HCT116 (cell line): ENCODE measurements at regions not wholly inside any gene's neighbourhood (a gene's known extent, or its start where the extent isn't known, plus 50 kb on each side); places are given as distances from the start of the nearest gene placed in this dataset.

ENCODE experiments used
- ATAC-seq: fragments of 200-7000 bp; cut with Tn5 transposase; 2 replicates; pipeline ENCODE4 v1.9.1; 2020; ENCODE audit warnings: mild to moderate bottlenecking, moderate library complexity
- BruUV-seq: library from RNA; stranded (reverse); fragments of 400-500 nt; replicated peaks from 2 replicates; lab custom pipeline; 2021; lab: Mats Ljungman, UMichigan
- CTCF ChIA-PET: fragments of 300-600 bp; sonication (Branson Sonifier 250); formaldehyde crosslinking; loops from one replicate; lab custom pipeline; 2021; ENCODE audit warnings: antibody characterized with exemption; lab: Charles Lee
- POLR2A ChIA-PET: fragments of 300-600, 350-600 bp; sonication (Branson Sonifier 250); formaldehyde crosslinking; loops from one replicate; lab custom pipeline; 2021; ENCODE audit warnings: antibody characterized with exemption; lab: Charles Lee
- RAD21 ChIA-PET, 2 experiments: fragments of 300-600 bp; sonication (Branson Sonifier 250); formaldehyde crosslinking; loops; one replicate each; lab custom pipeline; 2023; ENCODE audit warnings: low total read pairs in 2 of 2; ENCODE audit not compliant: uncharacterized antibody in 2 of 2, unreplicated experiment in 2 of 2, low non-redundant PET in 1 of 2; lab: Charles Lee
- DNase-seq: peaks from one replicate; pipeline ENCODE4 v3.0.0-alpha.2; 2010; ENCODE audit warnings: low read depth, low spot score
- H2AFZ ChIP-seq: fragments of 200-600 bp; shearing (Covaris generic), sonication (generic); 2 replicates; pipeline ENCODE4 v1.6.1; 2017; ENCODE audit warnings: low read depth, mixed run types, mixed read lengths, antibody characterized with exemption, low read length; ENCODE audit not compliant: poor library complexity, severe bottlenecking
- H3K27ac ChIP-seq: 2 replicates; pipeline ENCODE4 v1.5.1; 2012; ENCODE audit warnings: low read depth, low read length
- H3K27me3 ChIP-seq: fragments of 200-600 bp; sonication (generic); 2 replicates; pipeline ENCODE4 v1.6.1; 2016; ENCODE audit warnings: mixed run types, low read length, mixed read lengths; ENCODE audit not compliant: insufficient read depth
- H3K36me3 ChIP-seq, 2 experiments: fragments of 200-500 bp in 1 of 2; fragments of 200-600 bp in 1 of 2; sonication (Bioruptor generic) in 1 of 2; sonication (generic) in 1 of 2; 2 replicates each; pipeline versions ENCODE4 v1.5.1 to v1.6.1; 2014 to 2016; ENCODE audit warnings: low read length in 2 of 2, inconsistent platforms in 1 of 2, mixed read lengths in 1 of 2, mixed run types in 1 of 2; ENCODE audit not compliant: insufficient read depth in 2 of 2, control insufficient read depth in 1 of 2
- H3K4me1 ChIP-seq, 2 experiments: fragments of 200-600 bp in 1 of 2; sonication (generic) in 1 of 2; 2 replicates each; pipeline versions ENCODE4 v1.5.1 to v1.6.1; 2012 to 2017; ENCODE audit warnings: low read length in 2 of 2, inconsistent platforms in 1 of 2, mild to moderate bottlenecking in 1 of 2, mixed read lengths in 1 of 2, mixed run types in 1 of 2, moderate library complexity in 1 of 2; ENCODE audit not compliant: insufficient read depth in 2 of 2, control insufficient read depth in 1 of 2
- H3K4me2 ChIP-seq: fragments of 200-600 bp; sonication (generic); 2 replicates; pipeline ENCODE4 v1.6.1; 2017; ENCODE audit warnings: mixed run types, low read length, mixed read lengths
- H3K4me3 ChIP-seq, 2 experiments: fragments of 200-600 bp in 1 of 2; sonication (generic) in 1 of 2; replicated peaks in 1 of 2; 2 replicates each; pipeline ENCODE4 v1.5.1; 2011 to 2016; ENCODE audit warnings: low read length in 2 of 2, control low read depth in 1 of 2, low read depth in 1 of 2, mild to moderate bottlenecking in 1 of 2, mixed read lengths in 1 of 2, mixed run types in 1 of 2
- H3K79me2 ChIP-seq: fragments of 200-600 bp; sonication (generic); 2 replicates; pipeline ENCODE4 v1.6.1; 2017; ENCODE audit warnings: mild to moderate bottlenecking, mixed run types, low read length, moderate library complexity, mixed read lengths; ENCODE audit not compliant: insufficient read depth
- H3K9ac ChIP-seq: fragments of 200-600 bp; sonication (generic); 2 replicates; pipeline ENCODE4 v1.6.1; 2016; ENCODE audit warnings: low read length, mixed read lengths
- H3K9me2 ChIP-seq: fragments of 200-600 bp; sonication (generic), shearing (Covaris generic); 2 replicates; pipeline ENCODE4 v1.6.1; 2017; ENCODE audit warnings: mixed run types, mild to moderate bottlenecking, moderate library complexity; ENCODE audit not compliant: insufficient read depth
- H3K9me3 ChIP-seq, 2 experiments: fragments of 200-500 bp in 1 of 2; fragments of 200-600 bp in 1 of 2; sonication (Bioruptor generic) in 1 of 2; sonication (generic) in 1 of 2; 2 replicates each; pipeline ENCODE4 v1.6.1; 2014 to 2017; ENCODE audit warnings: low read length in 2 of 2, mixed read lengths in 2 of 2, inconsistent platforms in 1 of 2, low read depth in 1 of 2, mild to moderate bottlenecking in 1 of 2, mixed run types in 1 of 2, moderate library complexity in 1 of 2; ENCODE audit not compliant: control insufficient read depth in 1 of 2, insufficient read depth in 1 of 2
- H4K20me1 ChIP-seq: fragments of 200-600 bp; sonication (generic), shearing (Covaris generic); 2 replicates; pipeline ENCODE4 v1.6.1; 2017; ENCODE audit warnings: mixed run types, mild to moderate bottlenecking, moderate library complexity; ENCODE audit not compliant: insufficient read depth
- CBX3 ChIP-seq: IDR thresholded peaks from 2 replicates; pipeline ENCODE4 v1.6.1; 2012; ENCODE audit warnings: low read depth
- CEBPB ChIP-seq: IDR thresholded peaks from 2 replicates; pipeline ENCODE4 v1.6.1; 2012; ENCODE audit warnings: low read depth
- ELF1 ChIP-seq: IDR thresholded peaks from 2 replicates; pipeline ENCODE4 v1.6.1; 2012; ENCODE audit warnings: low read depth, borderline replicate concordance
- EZH2 ChIP-seq: fragments of 200-600 bp; sonication (generic); IDR thresholded peaks from 2 replicates; pipeline ENCODE4 v1.6.1; 2017; ENCODE audit warnings: antibody characterized with exemption, mixed run types
- EZH2phosphoT487 ChIP-seq: fragments of 200-600 bp; IDR thresholded peaks from 2 replicates; pipeline ENCODE4 v1.6.1; 2018; ENCODE audit warnings: antibody characterized with exemption, borderline replicate concordance
- FOSL1 ChIP-seq: IDR thresholded peaks from 2 replicates; pipeline ENCODE4 v1.6.1; 2012; ENCODE audit warnings: low read depth
- JUND ChIP-seq: IDR thresholded peaks from 2 replicates; pipeline ENCODE4 v1.6.1; 2012
- MAX ChIP-seq: IDR thresholded peaks from 2 replicates; pipeline ENCODE4 v1.6.1; 2012
- RAD21 ChIP-seq: IDR thresholded peaks from 2 replicates; pipeline ENCODE4 v1.6.1; 2012; ENCODE audit warnings: low read depth, mild to moderate bottlenecking
- REST ChIP-seq: IDR thresholded peaks from 2 replicates; pipeline ENCODE4 v1.6.1; 2012; ENCODE audit warnings: low read depth
- SP1 ChIP-seq: IDR thresholded peaks from 2 replicates; pipeline ENCODE4 v1.6.1; 2012; ENCODE audit warnings: low read depth
- TCF7L2 ChIP-seq: IDR thresholded peaks from 2 replicates; pipeline ENCODE4 v1.7.0; 2011; ENCODE audit warnings: borderline replicate concordance, inconsistent platforms; ENCODE audit not compliant: insufficient read depth, insufficient read length; ENCODE audit errors: extremely low read depth
- YY1 ChIP-seq: IDR thresholded peaks from 2 replicates; pipeline ENCODE4 v1.6.1; 2011; ENCODE audit warnings: low read length, low read depth, moderate library complexity, mild to moderate bottlenecking; ENCODE audit not compliant: insufficient replicate concordance; ENCODE audit errors: extremely low read depth
- ZBTB33 ChIP-seq: IDR thresholded peaks from 2 replicates; pipeline ENCODE4 v1.6.1; 2011; ENCODE audit warnings: mild to moderate bottlenecking, low read length, moderate library complexity; ENCODE audit not compliant: insufficient replicate concordance; ENCODE audit errors: extremely low read depth
- ZFX ChIP-seq: fragments of 450-650 bp; IDR thresholded peaks from 2 replicates; pipeline ENCODE4 v1.6.1; 2017
- ZNF274 ChIP-seq: fragments of 200-500 bp; sonication (Bioruptor generic); IDR thresholded peaks from 2 replicates; pipeline ENCODE4 v1.6.1; 2014; ENCODE audit warnings: mild to moderate bottlenecking, low read depth, low read length, inconsistent platforms
- intact Hi-C: fragments of 100-400 bp; cut with micrococcal nuclease; formaldehyde crosslinking; loops from 2 replicates; pipeline ENCODE4 v1.10.0; 2022
- TF ChIP-seq, protein P1 (sequence below): IDR thresholded peaks from 2 replicates; pipeline ENCODE4 v1.6.1; 2012

GRCh38 chr17:13793951-13794350 lies 192.2 kb upstream of the HS3ST3A1 start (continued):
- TF ChIP-seq REST = no peak
- TF ChIP-seq CBX3 = no peak
- TF ChIP-seq ZNF274 = no peak

GRCh38 chr17:13797863-13798262 lies 196.1 kb upstream of the HS3ST3A1 start:
- H3K27ac ChIP-seq = no peak overlapping the region
- H3K4me2 ChIP-seq = no peak overlapping the region
- H3K9me3 ChIP-seq = no peaks in the 10 kb centered on the region
- no peaks in the 10 kb centered on the region for H3K4me1 ChIP-seq
- no peak overlapping the region for H2AFZ ChIP-seq
- POLR2A ChIA-PET = no interaction called here
- no TSS peak for BruUV-seq
- no peaks in the 10 kb centered on the region for H3K36me3 ChIP-seq
- H4K20me1 ChIP-seq = no peaks in the 10 kb centered on the region
- H3K4me3 ChIP-seq = no peak overlapping the region
- no peaks in the 10 kb centered on the region for H3K9me2 ChIP-seq
- intact Hi-C loops = no loop called here
- no peak for DNase-seq
- ATAC-seq = no peak
- no peak overlapping the region for H3K9ac ChIP-seq
- H3K79me2 ChIP-seq = no peaks in the 10 kb centered on the region
- RAD21 ChIA-PET = no interaction called here
- H3K27me3 ChIP-seq = no peaks in the 10 kb centered on the region
- CTCF ChIA-PET = no interaction called here
- TF ChIP-seq, protein P1, sequence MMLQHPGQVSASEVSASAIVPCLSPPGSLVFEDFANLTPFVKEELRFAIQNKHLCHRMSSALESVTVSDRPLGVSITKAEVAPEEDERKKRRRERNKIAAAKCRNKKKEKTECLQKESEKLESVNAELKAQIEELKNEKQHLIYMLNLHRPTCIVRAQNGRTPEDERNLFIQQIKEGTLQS = no peak
- TF ChIP-seq RAD21 (no peak), ELF1 (no peak), EZH2phosphoT487 (no peak), TCF7L2 (no peak), SP1 (no peak), ZBTB33 (no peak), FOSL1 (no peak), ZFX (no peak), CEBPB (no peak), CBX3 (no peak), JUND (no peak), MAX (no peak), REST (no peak), EZH2 (no peak), ZNF274 (no peak), YY1 (no peak)
